GM19324 (cell line): ENCODE measurements at regions not wholly inside any gene's neighbourhood (a gene's known extent, or its start where the extent isn't known, plus 50 kb on each side); places are given as distances from the start of the nearest gene placed in this dataset.

Experiments
- ATAC-seq: cut with Tn5 transposase; IDR thresholded peaks from one replicate; pipeline ENCODE4 v1.9.1; 2021; ENCODE audit warnings: mild to moderate bottlenecking, moderate library complexity; ENCODE audit not compliant: unreplicated experiment, low FRiP score

DNA sequence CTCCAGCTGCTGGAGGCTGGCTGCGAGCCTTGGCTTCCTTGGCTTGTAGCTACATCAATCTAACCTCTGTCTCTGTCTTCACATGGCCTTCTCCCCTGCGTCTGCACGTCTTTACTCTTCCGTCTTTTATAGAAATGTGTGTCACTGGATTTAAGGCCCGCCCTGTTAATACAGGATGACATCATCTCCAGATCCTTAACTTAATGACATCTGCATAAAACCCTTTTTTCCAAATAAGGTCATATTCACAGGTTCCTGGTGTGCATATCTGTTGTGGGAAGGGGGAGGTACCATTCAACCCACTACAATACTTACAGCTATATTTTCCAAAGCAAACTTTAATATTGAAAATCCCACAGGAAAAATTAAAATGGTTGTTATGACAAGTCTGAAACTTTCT, 165.3 kb upstream of the FOXD3 start:
- no peak for ATAC-seq

DNA sequence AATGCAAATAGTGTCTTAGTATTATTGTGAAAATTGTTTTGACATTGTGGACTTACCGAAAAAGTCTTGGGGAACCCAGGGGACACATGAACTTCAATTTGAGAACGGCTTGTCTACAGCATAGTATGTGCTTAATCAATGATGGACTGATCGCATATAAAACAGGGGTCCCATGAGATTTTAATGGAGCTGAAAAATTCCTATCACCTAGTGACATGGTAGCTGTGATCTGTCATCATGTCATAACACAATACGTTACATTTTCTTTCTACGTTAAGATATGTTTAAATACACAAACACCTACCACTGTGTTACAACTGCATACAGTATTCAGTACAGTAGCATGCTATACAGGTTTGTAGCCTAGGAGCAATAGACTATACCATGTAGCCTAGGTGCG, 153.3 kb upstream of the FOXD3 start:
- no peak for ATAC-seq

DNA sequence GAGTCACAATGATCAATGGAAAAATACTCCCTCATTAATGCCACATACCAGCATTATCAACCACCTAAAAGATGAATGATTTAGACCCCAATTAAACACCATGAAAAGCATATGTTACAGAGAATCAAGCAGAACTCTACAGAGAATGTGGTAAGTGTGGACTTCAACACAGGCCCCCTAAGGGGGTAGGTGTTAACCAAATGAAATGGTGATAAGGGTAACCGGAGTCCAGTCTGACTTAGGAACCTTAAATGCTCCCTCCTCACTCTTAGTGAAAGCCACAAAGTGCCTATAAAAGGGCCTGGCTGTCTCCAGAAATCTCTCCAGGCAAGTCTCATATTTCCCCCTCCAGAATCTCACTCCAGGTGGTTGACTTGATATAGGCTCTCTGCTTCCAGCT, 149.2 kb upstream of the FOXD3 start:
- no peak for ATAC-seq

DNA sequence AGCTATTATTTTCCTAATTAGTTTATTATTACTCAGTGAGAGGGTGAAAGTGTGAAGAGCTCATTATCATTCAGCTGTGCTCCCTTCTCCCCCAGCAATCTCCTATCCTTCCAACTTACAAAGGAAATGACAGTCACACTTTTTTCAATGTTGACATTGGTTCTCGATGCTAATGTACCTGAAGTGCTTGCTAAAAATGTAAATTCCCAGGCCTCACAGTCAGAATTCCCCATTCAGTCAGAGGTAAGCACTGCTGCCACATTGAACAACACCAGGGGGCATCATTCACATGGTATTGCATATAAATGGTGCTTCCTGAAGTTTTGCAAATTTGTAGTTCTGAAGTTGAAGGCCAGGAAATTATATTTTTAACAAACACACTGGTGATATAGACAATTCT, 132.7 kb upstream of the FOXD3 start:
- no peak for ATAC-seq

DNA sequence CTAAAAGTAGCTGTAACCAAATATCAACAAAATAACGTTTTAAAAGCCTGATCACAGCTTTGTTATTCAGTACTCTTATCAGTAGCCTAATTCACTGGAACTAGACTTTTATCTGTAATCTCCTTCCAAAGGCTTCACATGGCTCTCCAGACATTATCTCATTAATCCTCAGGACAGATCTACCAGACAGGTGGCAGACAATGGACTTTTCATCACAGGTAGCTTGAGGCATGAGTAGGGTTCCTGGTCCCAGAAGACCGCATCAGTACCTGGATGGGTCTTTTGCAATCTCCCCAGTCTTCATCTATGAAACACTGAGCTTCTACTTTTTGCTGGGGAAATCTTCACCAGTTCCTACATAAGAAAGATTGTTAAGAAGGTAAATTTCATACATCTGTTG, 132.2 kb upstream of the FOXD3 start:
- ATAC-seq, result no peak

DNA sequence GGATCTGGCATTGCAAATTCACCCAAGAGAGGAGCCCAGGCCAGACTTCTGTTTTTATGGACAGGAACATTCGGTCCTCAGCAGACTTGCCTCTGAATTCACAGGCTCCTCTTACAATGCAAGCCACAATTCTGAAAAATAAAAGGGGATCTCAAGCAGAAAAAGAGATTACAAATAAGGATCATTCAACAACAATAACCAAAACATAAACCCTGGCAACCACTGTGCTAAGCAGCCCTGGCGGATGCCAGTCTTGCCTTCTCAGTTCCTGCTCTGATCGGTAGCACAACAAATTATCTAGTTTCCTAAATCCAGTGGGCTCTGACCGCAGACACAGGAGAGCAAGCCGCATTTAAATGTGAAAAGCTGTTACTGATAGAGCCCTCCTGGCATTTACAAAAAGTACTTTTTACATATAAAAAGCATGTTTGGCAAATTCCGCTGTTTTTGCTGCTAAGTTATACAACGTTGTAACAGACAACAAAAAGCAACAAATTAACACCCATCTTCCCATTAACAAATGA, 123.4 kb upstream of the FOXD3 start:
- no peak for ATAC-seq

DNA sequence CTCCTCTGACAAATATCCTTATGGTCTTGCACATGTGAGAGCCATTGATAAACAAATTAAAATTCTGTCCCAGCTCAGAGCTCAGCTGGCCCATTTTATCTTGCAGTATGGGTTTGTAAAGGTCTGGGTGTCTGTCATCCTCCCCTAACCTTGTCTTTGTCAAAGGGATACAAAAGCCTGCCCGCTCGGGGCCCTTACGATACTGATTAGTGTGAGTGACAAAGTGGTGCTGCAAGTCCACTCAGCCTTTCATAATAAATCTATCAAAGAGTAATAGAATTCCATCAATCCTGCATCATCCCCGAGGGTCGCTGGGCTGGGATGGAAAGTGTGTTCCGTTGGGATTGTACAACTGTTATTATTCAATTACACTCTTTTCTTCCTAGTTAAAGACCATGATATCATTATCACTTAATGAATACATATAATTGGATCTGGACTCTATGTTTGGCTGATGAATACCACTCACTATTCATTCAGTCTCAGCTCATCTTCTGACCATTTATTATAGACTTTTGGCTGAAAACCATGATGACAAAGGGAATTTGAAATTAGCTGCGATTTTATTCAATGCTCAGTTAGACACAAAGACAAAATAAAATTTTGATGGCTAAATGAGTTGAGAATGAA, 122.5 kb upstream of the FOXD3 start:
- ATAC-seq, result no peak

DNA sequence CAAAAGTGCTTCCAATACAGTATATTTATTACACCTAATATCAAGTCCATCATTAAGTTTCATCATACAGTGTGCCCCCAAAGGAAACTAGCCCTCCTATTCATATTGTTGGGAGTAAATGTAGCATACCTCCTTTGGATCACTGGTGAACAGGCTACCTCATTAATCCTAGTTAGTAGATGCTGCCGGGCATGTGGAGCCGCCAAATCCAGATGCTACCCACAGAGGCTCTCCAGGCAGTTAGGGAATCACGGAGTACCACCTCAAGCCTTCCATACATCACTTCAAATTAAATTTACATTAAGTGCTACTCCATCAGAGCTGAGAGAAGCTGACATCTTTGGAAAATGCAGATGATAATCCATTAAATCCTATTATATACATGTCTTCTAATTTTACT, 121.7 kb upstream of the FOXD3 start:
- no peak for ATAC-seq

DNA sequence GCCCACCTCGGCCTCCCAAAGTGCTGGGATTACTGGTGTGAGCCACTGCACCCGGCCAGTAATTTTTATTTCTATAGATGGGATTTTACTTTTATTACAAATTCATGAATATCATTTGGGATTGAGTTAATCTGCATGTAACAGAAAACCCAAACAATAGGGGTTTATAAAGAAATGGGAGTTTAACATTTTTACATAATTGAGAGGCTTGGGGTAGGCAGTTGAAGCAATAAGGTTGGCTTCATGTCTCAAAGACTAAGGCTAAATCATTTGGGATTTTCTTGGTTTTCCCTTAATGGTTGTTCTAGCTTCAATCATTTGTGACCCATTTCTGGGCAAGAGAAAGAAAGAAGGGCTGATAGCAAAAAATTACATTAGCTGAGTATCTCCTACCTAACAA, 118.7 kb upstream of the FOXD3 start:
- ATAC-seq, result no peak

DNA sequence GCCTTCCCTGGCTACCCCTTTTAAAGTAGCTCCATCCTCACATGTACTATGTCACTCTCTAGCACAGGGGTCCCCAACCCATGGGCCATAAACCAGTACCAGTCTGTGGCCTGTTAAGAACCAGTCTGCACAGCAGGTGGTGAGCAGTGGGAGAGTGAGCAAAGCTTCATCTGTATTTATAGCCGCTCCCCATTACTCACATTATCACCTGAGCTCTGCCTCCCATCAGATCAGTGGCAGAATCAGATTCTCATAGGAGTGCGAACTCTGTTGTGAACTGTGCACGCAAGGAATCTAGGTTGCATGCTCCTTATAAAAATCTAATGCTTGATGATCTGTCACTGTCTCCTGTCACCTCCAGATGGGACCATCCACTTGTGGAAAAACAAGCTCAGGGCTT, 116.6 kb upstream of the FOXD3 start:
- ATAC-seq, result no peak

DNA sequence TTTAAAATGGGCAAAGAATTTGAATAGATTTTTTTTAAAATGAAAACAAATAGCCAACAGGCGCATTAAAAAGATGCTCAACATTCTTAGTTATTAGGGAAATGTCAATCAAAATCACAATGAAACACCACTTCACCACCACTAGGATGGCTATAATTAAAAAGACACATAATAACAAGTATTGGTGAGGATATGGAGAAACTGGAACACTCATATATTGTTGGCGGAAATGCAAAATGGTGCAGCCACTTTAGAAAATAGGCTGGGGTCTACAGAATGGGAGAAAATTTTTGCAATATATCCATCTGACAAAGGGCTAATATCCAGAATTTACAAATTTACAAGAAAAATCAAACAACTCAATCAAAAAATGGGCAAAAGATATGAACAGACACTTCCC, 107.8 kb upstream of the FOXD3 start:
- no peak for ATAC-seq

DNA sequence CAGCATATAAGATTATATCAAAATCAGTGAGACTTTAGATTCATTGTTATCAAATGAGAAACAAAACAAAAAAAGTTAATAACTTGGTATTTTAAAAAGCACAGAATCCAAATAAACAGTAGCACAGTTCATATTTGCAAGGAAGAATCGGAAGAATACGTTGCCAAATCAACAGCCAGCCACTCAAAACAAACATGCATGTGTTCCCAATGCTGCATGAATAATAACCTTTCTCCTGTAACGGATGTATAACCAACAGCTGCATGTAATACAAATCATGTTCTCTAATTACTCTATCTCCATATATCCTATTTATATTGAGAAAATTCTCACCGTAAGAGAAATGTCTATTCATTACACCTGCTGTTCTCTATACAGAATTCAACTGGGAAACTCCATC, 98.9 kb upstream of the FOXD3 start:
- no peak for ATAC-seq

DNA sequence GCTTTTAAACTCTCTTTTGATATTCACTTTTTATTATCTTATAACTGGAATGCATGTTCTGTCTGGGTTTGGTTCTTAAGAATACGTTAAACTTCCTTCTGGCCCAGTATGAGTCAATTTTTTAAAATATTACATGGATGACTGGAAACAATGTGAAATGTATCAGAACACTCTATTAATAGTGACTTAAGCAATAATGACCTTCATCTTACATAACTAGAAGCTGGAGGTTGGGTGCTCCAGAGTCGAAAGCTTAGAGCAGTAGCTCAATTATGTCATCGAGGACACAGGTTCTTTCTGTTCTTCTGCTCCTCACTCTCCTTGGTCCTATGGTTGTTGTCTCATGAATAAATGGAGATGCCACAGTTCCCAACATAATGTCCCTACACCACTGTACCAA, 91.6 kb upstream of the FOXD3 start:
- ATAC-seq, result no peak

DNA sequence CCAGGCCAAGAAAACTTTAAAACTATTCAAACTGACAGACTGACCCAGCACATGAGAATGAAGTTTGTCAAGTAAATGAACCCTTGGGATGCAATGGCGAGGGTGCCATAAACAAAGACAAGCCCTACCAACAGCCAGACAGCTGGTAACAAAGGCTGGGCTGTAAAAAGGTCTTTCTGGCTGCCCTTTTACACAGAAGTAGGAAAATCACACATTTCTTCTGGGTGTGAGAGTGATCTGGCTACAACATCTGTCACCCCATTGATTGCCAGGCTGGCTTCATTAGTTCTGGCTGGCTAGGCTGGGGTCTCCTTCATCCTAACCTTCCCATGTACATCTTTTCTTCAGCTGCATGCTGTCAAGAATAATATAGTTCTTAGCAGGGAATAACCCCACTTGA, 83.6 kb upstream of the FOXD3 start:
- no peak for ATAC-seq

DNA sequence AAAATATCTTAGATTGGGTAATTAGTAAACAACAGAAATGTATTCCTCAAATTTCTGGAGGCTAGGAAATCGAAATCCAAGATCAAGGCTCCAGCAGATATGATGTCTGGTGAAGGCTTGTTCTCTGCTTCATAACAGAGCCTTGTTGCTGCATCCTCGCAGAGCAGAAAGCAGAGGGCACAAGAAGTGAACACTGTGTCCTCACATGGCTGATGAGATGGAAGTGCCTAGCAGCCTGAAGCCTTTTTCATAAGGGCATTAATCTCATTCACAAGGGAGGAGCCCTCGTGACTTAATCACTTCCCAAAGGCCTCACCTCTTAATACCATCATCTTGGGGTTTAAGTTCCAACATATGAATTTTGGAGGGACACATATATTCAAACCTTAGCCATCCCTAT, 77.2 kb upstream of the FOXD3 start:
- ATAC-seq, result no peak

DNA sequence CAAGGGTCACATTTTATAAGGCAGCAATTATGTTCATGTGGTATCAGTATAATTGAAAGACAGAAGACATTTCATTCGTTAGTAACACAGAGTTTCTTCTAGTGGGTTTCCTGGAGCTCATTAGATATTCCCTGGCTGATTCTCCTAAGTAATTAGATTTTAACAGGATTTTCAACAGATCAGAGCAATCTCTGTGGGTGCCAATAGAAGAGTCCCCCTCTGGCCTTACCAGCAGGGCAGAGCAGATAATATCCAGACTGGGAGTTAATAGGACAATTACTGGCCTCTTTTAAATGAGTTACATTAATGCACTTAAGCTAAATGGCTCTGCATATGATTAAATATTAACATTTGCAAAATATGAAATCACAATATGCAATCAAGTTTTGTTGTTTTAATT, 74.2 kb upstream of the FOXD3 start:
- ATAC-seq, result no peak

DNA sequence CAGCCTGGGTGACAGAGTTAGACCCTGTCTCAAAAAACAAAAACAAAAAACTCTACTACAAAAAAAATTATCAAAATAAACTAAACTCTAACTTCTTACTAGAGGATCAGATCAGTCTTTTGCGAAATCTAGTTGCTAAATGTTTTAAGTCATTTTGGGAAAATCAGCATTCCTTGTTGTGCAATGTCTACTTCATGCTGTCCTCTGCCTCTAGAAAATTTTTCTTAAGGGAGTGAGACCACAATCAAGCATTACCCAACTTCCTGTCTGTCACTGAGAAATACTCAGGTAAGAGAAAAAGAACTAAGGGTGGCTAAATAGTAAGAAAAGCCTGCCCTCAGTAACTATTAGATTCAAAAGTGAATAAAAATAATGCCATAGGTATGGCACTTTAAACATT, 67.2 kb upstream of the FOXD3 start:
- ATAC-seq, result no peak

DNA sequence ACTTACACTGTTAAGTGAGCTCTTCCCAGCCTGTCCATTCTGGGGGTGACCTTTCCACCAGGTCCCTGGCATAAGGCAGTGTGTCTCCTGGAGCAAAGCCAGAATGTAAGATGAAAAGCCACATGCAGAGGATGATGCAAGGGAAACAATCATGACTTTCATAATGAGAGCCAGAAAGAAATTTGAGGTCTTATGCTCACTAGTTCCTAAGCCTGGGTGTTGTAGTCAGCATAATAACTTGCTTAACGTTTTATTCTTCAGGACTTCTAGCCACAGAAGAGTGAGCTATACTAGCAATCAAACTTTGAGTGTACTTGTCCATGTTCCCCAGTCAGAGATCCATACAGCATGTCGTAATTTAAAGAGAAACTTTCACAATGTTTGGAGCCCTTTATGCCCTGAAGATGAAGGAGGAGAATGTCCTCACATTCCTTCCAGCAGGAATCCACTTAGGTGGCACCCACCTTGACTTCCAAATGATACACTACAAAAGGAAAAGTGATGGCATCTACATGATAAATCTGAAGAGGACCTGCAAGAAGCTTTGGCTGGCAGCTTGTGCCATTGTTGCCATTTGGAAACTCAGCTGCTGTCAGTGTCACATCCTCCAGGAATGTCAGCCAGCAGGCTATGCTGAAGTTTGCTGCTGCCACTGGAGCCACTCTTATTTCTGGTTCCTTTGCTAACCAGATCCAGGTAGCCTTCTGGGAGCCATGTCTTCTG, 60.5 kb upstream of the FOXD3 start:
- no peak for ATAC-seq

DNA sequence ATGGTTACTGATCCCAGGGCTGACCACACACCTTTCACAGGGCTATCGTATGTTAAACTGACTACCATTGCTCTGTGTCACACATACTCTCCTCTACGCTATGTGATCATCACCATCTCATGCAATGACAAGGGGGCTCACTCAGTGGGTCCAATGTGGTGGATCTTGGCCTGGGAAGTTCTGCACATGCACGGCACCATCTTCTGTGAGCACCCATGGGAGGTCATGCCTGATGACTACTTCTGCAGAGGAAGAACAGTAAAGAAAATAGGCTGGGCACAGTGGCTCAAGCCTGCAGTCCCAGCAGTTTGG, 60.0 kb upstream of the FOXD3 start:
- ATAC-seq, result no peak

DNA sequence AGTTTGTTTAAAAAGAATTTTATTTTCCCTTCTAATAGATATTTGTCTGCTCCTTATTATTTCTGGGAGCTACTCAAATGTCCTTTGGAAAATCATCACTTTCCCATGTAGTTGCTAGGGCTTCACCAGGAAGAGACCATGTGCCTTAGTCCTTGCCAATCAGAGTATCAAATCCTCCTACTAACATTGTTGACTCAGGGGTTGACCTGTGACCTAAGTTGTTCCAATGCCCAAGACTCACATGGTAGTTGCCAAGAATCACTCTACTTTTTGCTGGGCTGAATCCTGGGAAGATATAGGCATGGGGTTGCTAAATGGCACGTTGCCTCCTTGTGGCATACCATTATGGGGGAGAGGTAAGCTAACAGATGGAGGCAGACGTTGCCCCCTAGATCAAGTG, 58.2 kb upstream of the FOXD3 start:
- ATAC-seq, result no peak

DNA sequence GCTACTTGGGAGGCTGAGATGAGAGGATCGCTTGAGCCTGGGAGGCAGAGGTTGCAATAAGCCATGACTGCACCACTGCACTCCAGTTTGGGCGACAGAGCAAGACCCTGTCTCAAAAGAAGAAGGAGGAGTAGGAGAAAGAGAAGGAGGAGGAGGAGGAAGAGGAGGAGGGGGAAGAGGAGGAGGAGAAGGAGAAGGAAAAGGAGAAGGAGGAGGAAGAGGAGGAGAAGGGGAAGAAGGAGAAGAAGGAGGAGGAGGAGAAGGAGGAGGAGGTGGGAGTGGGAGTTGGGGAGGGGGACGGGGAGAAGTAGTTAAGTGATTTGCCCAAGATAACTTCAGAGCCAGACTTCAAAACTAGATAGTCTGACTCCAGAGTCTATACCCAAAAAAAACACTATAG, 55.5 kb upstream of the FOXD3 start:
- ATAC-seq, result no peak

DNA sequence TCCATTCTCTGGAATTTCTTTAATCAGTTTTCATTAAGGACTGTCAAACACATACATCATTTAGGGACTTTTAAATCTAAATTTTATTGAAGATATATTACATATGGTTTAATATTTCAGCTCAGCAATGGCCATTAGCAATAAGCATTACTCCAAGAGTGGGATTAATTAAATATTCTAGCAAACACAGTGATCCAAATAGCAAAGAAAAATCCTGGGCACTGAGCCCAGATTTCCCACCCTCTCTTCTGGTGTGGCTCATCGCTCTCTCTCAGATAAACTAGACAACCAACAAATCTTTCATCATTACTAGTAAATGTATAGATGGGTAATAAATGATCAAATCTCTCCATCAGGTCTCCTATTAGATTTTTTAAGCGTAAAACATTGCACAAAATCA, 53.5 kb upstream of the FOXD3 start:
- ATAC-seq, result no peak

DNA sequence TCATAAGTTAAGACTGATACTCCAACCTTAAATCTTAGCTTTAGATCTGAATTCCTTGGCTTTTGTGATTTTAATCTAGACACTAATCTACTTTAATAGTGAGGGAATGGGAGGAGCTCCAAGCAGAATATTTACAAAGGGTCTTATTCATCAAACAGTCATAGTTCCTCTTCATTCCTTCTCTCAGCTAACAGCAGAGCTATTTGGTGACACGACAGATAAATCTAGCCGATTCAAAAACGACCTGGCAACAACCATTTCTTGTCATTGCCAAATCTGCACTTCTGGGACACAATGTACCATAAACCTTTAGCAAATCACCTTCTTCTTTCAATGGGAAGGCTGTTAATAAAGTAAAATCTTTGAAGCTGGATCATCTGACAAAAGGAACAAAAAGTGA, 52.8 kb upstream of the FOXD3 start:
- no peak for ATAC-seq
